Neural cell (in vitro differentiated cells): ENCODE measurements at regions not wholly inside any gene's neighbourhood (a gene's known extent, or its start where the extent isn't known, plus 50 kb on each side); places are given as distances from the start of the nearest gene placed in this dataset.

Experiments used
- CTCF ChIP-seq: fragments of 450-650 bp; IDR thresholded peaks from 2 replicates; pipeline ENCODE4 v1.5.1; 2014; ENCODE audit warnings: antibody characterized with exemption, mild to moderate bottlenecking, moderate library complexity; ENCODE audit not compliant: poor library complexity, severe bottlenecking
- EP300 ChIP-seq: fragments of 450-650 bp; conservative IDR thresholded peaks from 2 replicates; pipeline ENCODE4 v1.6.1; 2014; ENCODE audit warnings: antibody characterized with exemption, mild to moderate bottlenecking, moderate library complexity; ENCODE audit not compliant: poor library complexity, severe bottlenecking
- EZH2 ChIP-seq: fragments of 200-600, 300-800 bp; shearing (Covaris generic), sonication (generic); IDR thresholded peaks from 2 replicates; pipeline ENCODE4 v1.6.1; 2014; ENCODE audit warnings: antibody characterized with exemption, low read length, borderline replicate concordance, mild to moderate bottlenecking; ENCODE audit not compliant: insufficient read depth, poor library complexity, severe bottlenecking
- MXI1 ChIP-seq: fragments of 450-650 bp; conservative IDR thresholded peaks from 2 replicates; pipeline ENCODE4 v1.6.1; 2014; ENCODE audit warnings: antibody characterized with exemption, mild to moderate bottlenecking; ENCODE audit not compliant: poor library complexity, severe bottlenecking
- POLR2AphosphoS5 ChIP-seq: IDR thresholded peaks from 2 replicates; pipeline ENCODE4 v1.6.1; 2012
- RAD21 ChIP-seq: fragments of 450-650 bp; conservative IDR thresholded peaks from 2 replicates; pipeline ENCODE4 v1.6.1; 2014; ENCODE audit warnings: antibody characterized with exemption, mild to moderate bottlenecking, moderate library complexity
- REST ChIP-seq: IDR thresholded peaks from 2 replicates; pipeline ENCODE4 v1.6.1; 2012; ENCODE audit warnings: borderline replicate concordance
- SMC3 ChIP-seq: fragments of 450-650 bp; conservative IDR thresholded peaks from 2 replicates; pipeline ENCODE4 v1.6.1; 2014; ENCODE audit warnings: antibody characterized with exemption, mild to moderate bottlenecking, moderate library complexity; ENCODE audit not compliant: poor library complexity
- TAF1 ChIP-seq: IDR thresholded peaks from 2 replicates; pipeline ENCODE4 v1.6.1; 2012; ENCODE audit warnings: low read depth

- TF ChIP-seq CTCF (no peak), REST (no peak), RAD21 (no peak), POLR2AphosphoS5 (no peak), EZH2 (no peak), EP300 (no peak), SMC3 (no peak), TAF1 (no peak), MXI1 (no peak)
These were observed 158.0 kb upstream of the TWIST2 start for GRCh38 chr2:238689871-238690389.
